Stimulated activated CD4-positive, alpha-beta T cell treated with anti-CD3 and anti-CD28 coated beads, Interleukin-1b, Interleukin-23, amount 100 ng/mL, for 48 hours (primary cell): ENCODE measurements at regions not wholly inside any gene's neighbourhood (a gene's known extent, or its start where the extent isn't known, plus 50 kb on each side); places are given as distances from the start of the nearest gene placed in this dataset.

Experiments used
- DNase-seq: peaks from one replicate; pipeline ENCODE4 v3.0.0-alpha.2; 2020

DNA sequence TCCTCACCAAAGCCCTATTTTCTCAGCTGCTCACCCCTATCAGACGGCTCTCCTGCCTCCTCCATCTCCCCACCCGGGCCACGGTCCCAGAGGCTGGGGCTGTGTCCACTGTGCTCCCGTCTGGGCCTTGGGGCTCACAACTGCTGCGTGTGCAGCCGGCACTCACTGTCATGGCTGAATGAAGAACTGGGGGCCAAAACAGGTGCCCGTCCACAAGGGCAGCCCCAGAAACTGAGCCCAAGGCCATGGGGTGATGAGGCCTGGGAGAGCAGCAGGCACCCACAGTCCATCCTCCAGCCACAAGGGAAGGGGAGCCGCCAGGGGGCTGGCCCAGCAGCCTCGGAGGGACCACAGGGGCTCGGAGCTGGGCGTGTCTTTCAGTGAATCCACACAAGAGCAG, 159.5 kb downstream of the DLL1 start:
- no peak for DNase-seq

- DNase-seq = no peak
These were observed 160.1 kb downstream of the DLL1 start for GRCh38 chr6:170130771-170131241.

- DNase-seq = no peak
These were observed 160.7 kb downstream of the DLL1 start for GRCh38 chr6:170130201-170130621.

GRCh38 chr6:170129691-170130171, 161.1 kb downstream of the DLL1 start:
- no peak for DNase-seq

GRCh38 chr6:170128811-170129681, 161.8 kb downstream of the DLL1 start:
- no peak for DNase-seq

- DNase-seq = no peak
These were observed 162.5 kb downstream of the DLL1 start for GRCh38 chr6:170128346-170128745.

GRCh38 chr6:170127151-170127550, 163.7 kb downstream of the DLL1 start:
- DNase-seq = no peak

DNA sequence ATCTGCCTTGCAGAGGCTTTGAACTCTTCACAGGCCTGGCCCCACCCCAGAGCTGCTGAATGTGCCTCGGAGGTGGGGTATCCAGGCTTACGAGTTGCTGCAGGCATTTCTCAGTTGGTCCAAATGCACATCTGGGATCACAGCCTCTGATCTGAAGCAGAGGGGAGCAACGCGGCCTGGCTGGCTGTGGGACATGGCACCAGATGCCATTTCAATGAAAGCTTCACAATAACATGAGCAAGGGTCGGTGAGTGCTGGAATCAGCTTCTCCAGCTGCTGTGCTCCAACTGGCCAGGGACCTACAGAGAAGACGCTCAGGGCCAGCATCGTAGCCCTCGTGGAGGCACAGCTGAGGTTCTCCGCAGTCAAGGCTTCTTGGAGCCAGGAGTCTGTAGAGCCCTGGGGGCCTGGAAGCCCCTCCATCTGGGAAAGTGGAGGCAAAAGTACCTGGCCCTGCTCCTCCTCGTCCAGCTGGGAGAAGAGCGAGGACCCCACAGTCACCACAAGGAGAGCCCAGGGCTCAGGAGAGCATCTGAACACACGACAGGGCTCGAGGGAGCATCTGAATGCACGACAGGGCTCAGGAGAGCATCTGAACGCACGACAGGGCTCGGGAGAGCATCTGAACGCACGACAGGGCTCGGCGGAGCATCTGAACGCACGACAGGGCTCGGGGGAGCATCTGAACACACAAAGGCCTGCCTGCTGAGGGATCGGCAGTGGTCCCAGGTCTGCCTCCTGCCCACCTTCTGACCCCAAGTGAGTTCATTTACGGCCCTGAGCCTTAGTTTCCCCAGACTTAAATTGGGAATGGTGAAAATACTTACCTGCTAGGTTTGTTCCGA, 165.2 kb downstream of the DLL1 start:
- no peak for DNase-seq

- DNase-seq = no peak
These were observed 166.0 kb downstream of the DLL1 start for GRCh38 chr6:170124836-170125235.

- DNase-seq = no peak
These were observed 166.7 kb downstream of the DLL1 start for GRCh38 chr6:170124150-170124549.

DNA sequence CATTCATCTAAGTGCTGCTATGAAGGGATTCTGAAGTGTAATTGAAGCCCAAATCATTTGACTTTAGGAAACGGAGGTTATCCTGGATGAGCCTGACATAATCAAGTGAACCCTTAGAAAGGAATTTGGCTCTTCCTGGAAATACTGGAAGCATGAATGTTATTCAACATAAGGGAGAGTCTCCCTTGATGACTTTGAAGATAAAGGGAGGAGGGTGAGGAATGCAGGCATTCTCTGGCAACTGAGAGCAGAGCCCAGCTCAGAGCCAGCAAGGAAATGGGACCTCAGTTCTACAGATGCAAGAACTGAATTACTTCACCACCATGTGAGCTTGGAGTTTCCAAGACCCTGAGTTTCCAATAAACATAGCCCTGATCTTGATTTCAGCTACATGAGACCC, 168.2 kb downstream of the DLL1 start:
- DNase-seq = no peak

GRCh38 chr6:170117111-170117972, 173.5 kb downstream of the DLL1 start:
- DNase-seq = no peak

GRCh38 chr6:170116636-170117035, 174.2 kb downstream of the DLL1 start:
- DNase-seq = no peak

DNA sequence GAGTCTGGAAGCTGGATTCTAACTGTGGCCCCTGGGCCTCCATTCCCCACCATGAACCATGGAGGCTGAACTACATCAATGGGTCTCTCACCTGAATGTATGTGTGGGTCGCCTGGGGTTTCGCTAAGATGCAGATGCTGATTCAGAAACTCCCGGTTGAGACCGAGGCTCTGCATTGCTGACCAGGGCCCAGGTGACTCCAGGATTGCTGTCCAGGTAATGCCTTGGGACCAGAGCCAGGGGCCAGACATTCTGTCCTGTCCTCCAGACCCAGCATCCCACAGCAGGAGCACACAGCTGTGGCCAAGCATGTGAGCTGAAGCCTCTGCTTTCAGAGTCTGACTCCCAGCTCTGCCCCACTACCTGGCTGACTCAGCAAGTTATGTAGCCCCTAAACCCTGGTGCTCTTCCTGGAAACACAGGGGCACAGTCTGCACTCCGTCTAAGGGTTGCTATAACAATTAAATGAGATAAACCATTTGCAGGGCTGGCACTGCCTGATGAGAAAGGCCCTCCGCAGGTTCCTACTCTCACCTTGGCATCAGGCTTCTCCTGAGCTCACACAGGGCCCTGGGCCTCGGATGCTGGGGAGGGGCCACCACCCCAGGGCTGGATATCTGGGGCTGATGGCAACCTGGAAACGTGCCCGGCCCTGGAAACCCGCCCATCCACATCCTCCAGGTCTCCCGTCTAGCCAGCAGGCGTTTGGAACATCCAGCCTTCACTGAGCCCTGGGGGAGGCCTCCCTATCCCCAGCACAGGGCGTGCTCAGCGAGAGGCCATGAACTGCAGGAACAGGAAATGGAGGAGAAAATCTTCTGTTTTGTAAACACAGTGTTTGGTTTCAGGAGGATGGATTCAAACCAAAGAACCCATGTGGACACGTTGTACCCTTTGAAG, 175.7 kb downstream of the DLL1 start:
- DNase-seq = no peak

DNA sequence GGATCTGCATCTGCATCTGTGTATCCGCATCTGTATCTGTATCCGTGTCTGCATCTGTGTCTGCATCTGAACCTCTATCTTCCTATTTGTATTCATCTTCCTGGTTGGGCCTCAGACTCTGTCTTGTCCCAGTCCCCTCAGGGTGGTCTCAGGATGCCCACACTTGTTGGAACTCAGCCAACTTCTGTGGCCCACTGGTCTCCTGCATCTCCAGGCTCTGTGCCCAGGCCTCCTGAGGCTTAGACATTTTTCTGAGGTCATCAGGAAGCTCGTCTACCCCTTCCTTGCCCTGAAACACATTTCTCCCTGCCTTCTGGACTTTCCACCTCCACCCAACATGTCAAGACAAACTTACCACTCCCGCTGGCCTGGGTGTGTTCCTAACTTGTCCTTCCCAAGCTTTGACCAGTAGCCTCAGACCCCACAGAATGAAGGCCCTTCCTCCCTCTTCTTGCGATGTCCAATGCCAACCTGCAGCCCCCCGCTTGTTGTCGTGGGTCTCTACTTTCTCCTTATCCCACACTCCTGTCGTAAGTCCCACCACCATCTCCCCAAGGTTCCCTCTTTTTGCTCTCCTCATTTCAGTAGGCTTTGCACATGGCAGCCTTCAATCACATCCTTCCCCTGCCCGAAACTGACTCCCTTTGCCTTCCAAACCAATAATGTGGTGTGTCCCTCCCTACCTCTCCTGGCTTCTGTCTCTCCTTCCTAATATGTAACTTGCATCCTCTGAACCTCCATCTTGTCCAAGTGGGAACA, 176.5 kb downstream of the DLL1 start:
- no peak for DNase-seq

GRCh38 chr6:170113141-170113540, 177.7 kb downstream of the DLL1 start:
- no peak for DNase-seq

- no peak for DNase-seq
These were observed 178.4 kb downstream of the DLL1 start for GRCh38 chr6:170112583-170112860.

- DNase-seq = no peak
These were observed 178.9 kb downstream of the DLL1 start for GRCh38 chr6:170111816-170112582.

- DNase-seq = no peak
These were observed 179.7 kb downstream of the DLL1 start for GRCh38 chr6:170111141-170111664.
